SK-N-SH (cell line): ENCODE measurements at regions not wholly inside any gene's neighbourhood (a gene's known extent, or its start where the extent isn't known, plus 50 kb on each side); places are given as distances from the start of the nearest gene placed in this dataset.

Experiments
- CTCF ChIP-seq: fragments of 200-600 bp; sonication (generic); IDR thresholded peaks from 2 replicates; pipeline ENCODE4 v1.6.1; 2017; ENCODE audit warnings: antibody characterized with exemption, mild to moderate bottlenecking, moderate library complexity
- EP300 ChIP-seq, 2 experiments: IDR thresholded peaks; 2 replicates each; pipeline versions ENCODE4 v1.4.0 to v1.6.1; 2012; ENCODE audit warnings: borderline replicate concordance in 1 of 2, low read depth in 1 of 2, low read length in 1 of 2
- MAX ChIP-seq: IDR thresholded peaks from 2 replicates; pipeline ENCODE4 v1.4.0; 2012; ENCODE audit warnings: low read depth
- MXI1 ChIP-seq: IDR thresholded peaks from 2 replicates; pipeline ENCODE4 v1.6.1; 2012; ENCODE audit warnings: mild to moderate bottlenecking, low read depth, low read length, improper control_type of control experiment
- REST ChIP-seq: IDR thresholded peaks from 2 replicates; pipeline ENCODE4 v1.6.1; 2012; ENCODE audit warnings: mild to moderate bottlenecking, low read depth, low read length, moderate library complexity

GRCh38 chr2:235301202-235302076 lies 192.4 kb upstream of the AGAP1 start:
- TF ChIP-seq CTCF (no peak), MXI1 (no peak), EP300 (IDR thresholded peaks at IDR 0.05; ENCODE audit: borderline replicate concordance in 1 of 2, low read depth in 1 of 2, low read length in 1 of 2) (no peak), REST (no peak), MAX (no peak)
